ENCODE measurements at regions not wholly inside any gene's neighbourhood (a gene's known extent, or its start where the extent isn't known, plus 50 kb on each side); places are given as distances from the start of the nearest gene placed in this dataset.

DNA sequence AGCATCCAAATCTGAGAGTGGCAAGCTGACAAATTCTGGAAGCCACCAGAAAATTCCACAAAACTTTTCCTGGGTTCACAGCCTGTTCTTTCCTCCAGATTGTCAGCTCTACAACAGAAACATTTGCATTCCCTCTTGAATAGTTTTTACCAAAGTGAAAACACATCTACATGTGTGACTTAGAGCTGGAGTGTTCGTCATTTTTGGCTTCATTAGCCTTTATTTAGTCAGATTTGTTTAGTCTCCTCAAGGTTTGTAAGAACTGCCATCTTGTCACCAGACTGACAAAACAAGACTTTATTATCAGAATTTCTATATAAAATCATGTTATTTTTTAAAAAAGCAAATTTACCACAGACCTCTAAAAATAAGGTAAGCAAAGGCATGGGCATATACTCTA lies 347.3 kb downstream of the TRIM36 start:
- H3K27ac ChIP-seq: no peak overlapping the region
- H3K36me3 ChIP-seq: no peaks in the 10 kb centered on the region
- H3K4me1 ChIP-seq: no peaks in the 10 kb centered on the region
- no peaks in the 10 kb centered on the region for H3K27me3 ChIP-seq (replicated peaks in 1 of 7)
- intact Hi-C loops (cut with DNase I; ENCODE audit: low total_unique reads): no loop called here
- H3K9me3 ChIP-seq: peaks cover 0 to 53% (median 24%) of the 10 kb centered on the region in 8 donors
- H3K4me3 ChIP-seq: no peak overlapping the region
- DNase-seq: no peak
- WGBS, 5 donors: 53 to 63% (median 56%) methylated on average over 1 of the region's 1 CpG
- TF ChIP-seq, protein P1, sequence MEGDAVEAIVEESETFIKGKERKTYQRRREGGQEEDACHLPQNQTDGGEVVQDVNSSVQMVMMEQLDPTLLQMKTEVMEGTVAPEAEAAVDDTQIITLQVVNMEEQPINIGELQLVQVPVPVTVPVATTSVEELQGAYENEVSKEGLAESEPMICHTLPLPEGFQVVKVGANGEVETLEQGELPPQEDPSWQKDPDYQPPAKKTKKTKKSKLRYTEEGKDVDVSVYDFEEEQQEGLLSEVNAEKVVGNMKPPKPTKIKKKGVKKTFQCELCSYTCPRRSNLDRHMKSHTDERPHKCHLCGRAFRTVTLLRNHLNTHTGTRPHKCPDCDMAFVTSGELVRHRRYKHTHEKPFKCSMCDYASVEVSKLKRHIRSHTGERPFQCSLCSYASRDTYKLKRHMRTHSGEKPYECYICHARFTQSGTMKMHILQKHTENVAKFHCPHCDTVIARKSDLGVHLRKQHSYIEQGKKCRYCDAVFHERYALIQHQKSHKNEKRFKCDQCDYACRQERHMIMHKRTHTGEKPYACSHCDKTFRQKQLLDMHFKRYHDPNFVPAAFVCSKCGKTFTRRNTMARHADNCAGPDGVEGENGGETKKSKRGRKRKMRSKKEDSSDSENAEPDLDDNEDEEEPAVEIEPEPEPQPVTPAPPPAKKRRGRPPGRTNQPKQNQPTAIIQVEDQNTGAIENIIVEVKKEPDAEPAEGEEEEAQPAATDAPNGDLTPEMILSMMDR (IDR thresholded peaks at IDR 0.05 in 8 of 11, conservative IDR thresholded peaks at IDR 0.05 in 3 of 11): no peak
- no peak for TF ChIP-seq POLR2A (IDR thresholded peaks at IDR 0.05)
- TF ChIP-seq POLR2AphosphoS5 (IDR thresholded peaks at IDR 0.05): no peak

DNA sequence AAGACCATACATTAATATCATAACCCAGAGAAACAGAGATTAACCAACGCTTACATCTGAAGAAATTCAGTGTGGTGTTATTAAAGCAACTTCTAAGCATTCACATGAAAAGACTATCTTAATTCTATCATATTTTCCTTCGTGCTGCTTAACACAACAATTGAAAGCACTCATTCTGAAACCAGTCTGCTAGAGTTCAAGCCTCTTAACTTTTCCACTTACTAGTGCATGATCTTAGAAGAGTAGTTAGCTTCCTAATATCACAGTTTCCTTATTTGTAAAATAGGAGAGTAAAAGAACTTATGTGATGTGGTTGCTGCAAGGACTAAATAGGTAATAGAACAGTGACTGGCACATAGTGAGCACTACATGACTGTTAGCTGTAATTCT lies 379.3 kb downstream of the TRIM36 start:
- Histone ChIP-seq H3K4me1 (no peaks in the 10 kb centered on the region), H3K9me3 (no peaks in the 10 kb centered on the region), H3K27ac (no peak overlapping the region), H3K4me3 (no peak overlapping the region), H3K36me3 (no peaks in the 10 kb centered on the region), H3K27me3 (replicated peaks in 1 of 7) (no peaks in the 10 kb centered on the region)
- WGBS, 5 donors: 55 to 75% (median 58%) methylated on average over 2 of the region's 2 CpGs
- no peak for TF ChIP-seq POLR2A (IDR thresholded peaks at IDR 0.05)
- TF ChIP-seq, protein P1 (IDR thresholded peaks at IDR 0.05 in 8 of 11, conservative IDR thresholded peaks at IDR 0.05 in 3 of 11): no peak
- no peak for TF ChIP-seq POLR2AphosphoS5 (IDR thresholded peaks at IDR 0.05)
- no peak for DNase-seq
- intact Hi-C loops (cut with DNase I; ENCODE audit: low total_unique reads): no loop called here

DNA sequence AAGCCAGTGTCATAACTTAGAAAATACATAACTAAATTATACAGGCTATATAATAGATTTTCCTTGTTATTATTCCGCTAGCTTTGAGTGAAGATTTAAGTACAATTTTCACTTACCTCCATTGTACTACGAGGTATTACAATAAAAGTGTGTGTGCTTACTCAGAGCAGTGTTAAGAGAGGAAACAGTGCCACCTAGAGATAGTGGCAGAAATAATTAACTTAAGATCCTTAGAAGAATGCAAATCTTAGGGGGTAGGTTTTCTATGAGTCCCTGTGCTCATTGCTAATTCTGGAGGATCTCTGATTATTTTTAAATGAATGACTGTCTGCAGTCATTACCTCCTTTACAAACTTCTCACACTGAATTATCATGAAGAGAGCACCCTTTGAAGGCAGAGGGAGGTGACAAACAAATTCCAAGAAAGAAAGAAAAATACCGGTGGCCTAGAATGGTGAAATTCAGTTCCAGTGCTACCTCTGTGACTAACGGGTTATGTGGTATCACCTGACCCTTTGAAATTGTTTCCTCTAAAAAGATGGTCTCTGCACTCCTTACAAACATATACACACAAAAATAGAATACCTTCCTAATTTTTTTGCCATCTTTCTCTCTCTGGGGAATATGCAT lies 379.8 kb downstream of the TRIM36 start:
- no peak overlapping the region for H3K27ac ChIP-seq
- no peaks in the 10 kb centered on the region for H3K27me3 ChIP-seq (replicated peaks in 1 of 7)
- no peaks in the 10 kb centered on the region for H3K4me1 ChIP-seq
- no peak for DNase-seq
- no peak for TF ChIP-seq POLR2A (IDR thresholded peaks at IDR 0.05)
- TF ChIP-seq, protein P1 (IDR thresholded peaks at IDR 0.05 in 8 of 11, conservative IDR thresholded peaks at IDR 0.05 in 3 of 11): peak in 2 of 11 experiments; percentile 5 to 16
- H3K9me3 ChIP-seq: no peaks in the 10 kb centered on the region
- WGBS, 5 donors: 42 to 49% (median 45%) methylated on average over 4 of the region's 4 CpGs
- intact Hi-C loops (cut with DNase I; ENCODE audit: low total_unique reads): no loop called here
- H3K36me3 ChIP-seq: no peaks in the 10 kb centered on the region
- H3K4me3 ChIP-seq: no peak overlapping the region

DNA sequence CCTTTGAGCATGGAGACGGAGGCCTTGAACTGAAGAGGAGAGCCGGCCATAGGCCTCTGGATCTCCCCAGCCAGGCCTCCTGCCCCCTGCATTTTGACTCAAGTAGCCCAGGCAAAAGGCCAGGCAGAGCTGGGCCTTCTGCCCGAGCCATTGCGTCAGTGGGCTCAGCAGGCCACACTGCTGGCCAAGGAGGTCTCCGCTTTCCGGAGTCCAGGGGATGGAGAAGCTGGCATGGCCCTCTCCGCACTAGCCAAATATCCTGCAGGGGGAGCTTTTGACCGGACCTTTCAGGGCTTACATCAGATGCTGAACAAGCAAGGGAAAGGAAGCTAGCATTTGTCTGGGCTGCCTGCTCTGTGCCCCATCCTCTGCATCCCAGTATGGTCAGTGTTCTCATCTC lies 386.8 kb downstream of the TRIM36 start:
- TF ChIP-seq POLR2AphosphoS5 (IDR thresholded peaks at IDR 0.05) (no peak), POLR2A (IDR thresholded peaks at IDR 0.05) (no peak)
- TF ChIP-seq, protein P1 (IDR thresholded peaks at IDR 0.05 in 8 of 11, conservative IDR thresholded peaks at IDR 0.05 in 3 of 11): no peak

More for the DNA sequence above, 386.8 kb downstream of the TRIM36 start:
- H3K27me3 ChIP-seq (replicated peaks in 1 of 7): no peaks in the 10 kb centered on the region
- 68 to 82% (median 75%) methylated on average over 5 to 8 of the region's 8 CpGs for WGBS, 5 donors
- intact Hi-C loops (cut with DNase I; ENCODE audit: low total_unique reads): no loop called here
- H3K27ac ChIP-seq: no peak overlapping the region
- H3K9me3 ChIP-seq: no peaks in the 10 kb centered on the region
- no peaks in the 10 kb centered on the region for H3K36me3 ChIP-seq
- no peak overlapping the region for H3K4me3 ChIP-seq
- H3K4me1 ChIP-seq: no peaks in the 10 kb centered on the region
- no peak for DNase-seq
